ENCODE measurements at regions not wholly inside any gene's neighbourhood (a gene's known extent, or its start where the extent isn't known, plus 50 kb on each side); places are given as distances from the start of the nearest gene placed in this dataset.

DNA sequence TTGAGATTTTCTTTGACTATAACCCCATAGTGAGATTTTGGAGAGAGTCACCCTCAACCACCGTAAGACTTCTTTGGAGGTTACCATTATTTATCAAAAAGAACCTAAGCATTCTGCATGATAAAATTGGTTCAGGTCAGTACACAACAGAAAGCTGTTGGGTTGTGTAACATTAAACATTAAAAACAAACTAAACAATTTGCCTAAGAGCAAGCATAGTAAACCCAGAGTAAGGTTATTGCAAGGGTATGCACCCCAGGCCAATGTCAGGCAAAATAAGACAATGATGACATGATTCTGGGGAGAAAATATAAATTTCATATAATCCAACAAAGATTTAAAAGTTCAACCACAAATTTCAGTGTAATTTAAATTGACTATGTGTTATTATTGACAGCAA lies 472.4 kb downstream of the SH2D1A start:
- H3K4me1 ChIP-seq (replicated peaks; ENCODE audit: insufficient read depth) = no peaks in the 10 kb centered on the region
- DNase-seq = no peak
- H3K4me2 ChIP-seq = no peak overlapping the region
- H3K9me3 ChIP-seq (ENCODE audit: insufficient read depth, low read depth) = no peaks in the 10 kb centered on the region
- intact Hi-C loops (cut with micrococcal nuclease; ENCODE audit: unreplicated experiment) = no loop called here
- ChIA-PET CTCF (no interaction called here), POLR2A (ENCODE audit: unreplicated experiment) (no interaction called here)
- H3K36me3 ChIP-seq (ENCODE audit: low read depth) = no peaks in the 10 kb centered on the region
- H3K79me2 ChIP-seq (ENCODE audit: low read depth) = no peaks in the 10 kb centered on the region
- no peaks in the 10 kb centered on the region for H3F3A ChIP-seq (ENCODE audit: insufficient read depth, low read depth)
- H4K20me1 ChIP-seq (ENCODE audit: insufficient read depth) = no peaks in the 10 kb centered on the region
- H2AFZ ChIP-seq = no peak overlapping the region
- H3K4me3 ChIP-seq = no peak overlapping the region
- BruUV-seq (replicated peaks) = no TSS peak
- no peaks in the 10 kb centered on the region for H3K27me3 ChIP-seq (ENCODE audit: insufficient read depth, low read depth)
- TF ChIP-seq EZH2 (IDR thresholded peaks at IDR 0.05; ENCODE audit: low read depth) = no peak
- TF ChIP-seq, protein P1, sequence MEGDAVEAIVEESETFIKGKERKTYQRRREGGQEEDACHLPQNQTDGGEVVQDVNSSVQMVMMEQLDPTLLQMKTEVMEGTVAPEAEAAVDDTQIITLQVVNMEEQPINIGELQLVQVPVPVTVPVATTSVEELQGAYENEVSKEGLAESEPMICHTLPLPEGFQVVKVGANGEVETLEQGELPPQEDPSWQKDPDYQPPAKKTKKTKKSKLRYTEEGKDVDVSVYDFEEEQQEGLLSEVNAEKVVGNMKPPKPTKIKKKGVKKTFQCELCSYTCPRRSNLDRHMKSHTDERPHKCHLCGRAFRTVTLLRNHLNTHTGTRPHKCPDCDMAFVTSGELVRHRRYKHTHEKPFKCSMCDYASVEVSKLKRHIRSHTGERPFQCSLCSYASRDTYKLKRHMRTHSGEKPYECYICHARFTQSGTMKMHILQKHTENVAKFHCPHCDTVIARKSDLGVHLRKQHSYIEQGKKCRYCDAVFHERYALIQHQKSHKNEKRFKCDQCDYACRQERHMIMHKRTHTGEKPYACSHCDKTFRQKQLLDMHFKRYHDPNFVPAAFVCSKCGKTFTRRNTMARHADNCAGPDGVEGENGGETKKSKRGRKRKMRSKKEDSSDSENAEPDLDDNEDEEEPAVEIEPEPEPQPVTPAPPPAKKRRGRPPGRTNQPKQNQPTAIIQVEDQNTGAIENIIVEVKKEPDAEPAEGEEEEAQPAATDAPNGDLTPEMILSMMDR (conservative IDR thresholded peaks at IDR 0.05) = no peak
- no peak overlapping the region for H3K27ac ChIP-seq
- no peaks in the 10 kb centered on the region for H3K9me2 ChIP-seq (ENCODE audit: insufficient read depth)

DNA sequence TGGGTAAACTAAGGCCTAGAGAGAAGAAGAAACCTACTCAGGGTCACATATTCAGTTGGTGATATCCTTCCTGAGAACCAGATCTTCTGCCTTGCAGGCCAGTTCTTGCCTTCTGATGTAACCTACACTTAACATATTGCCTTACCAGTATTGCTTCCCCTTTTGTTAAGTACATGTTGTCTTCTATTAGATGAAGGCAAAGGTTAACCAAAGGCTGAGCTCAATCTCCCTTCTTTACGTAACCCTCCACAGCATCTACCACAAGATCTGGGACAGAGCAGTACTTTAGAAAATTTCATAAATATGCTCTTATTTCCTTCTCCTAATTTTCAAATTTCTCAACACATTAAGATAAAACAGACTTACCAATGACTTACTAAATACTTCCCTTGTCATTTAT lies 474.4 kb downstream of the SH2D1A start:
- no TSS peak for BruUV-seq (replicated peaks)
- Histone ChIP-seq H3F3A (ENCODE audit: insufficient read depth, low read depth) (no peaks in the 10 kb centered on the region), H4K20me1 (ENCODE audit: insufficient read depth) (no peaks in the 10 kb centered on the region), H3K4me3 (no peak overlapping the region), H3K36me3 (ENCODE audit: low read depth) (no peaks in the 10 kb centered on the region), H2AFZ (no peak overlapping the region), H3K79me2 (ENCODE audit: low read depth) (no peaks in the 10 kb centered on the region), H3K27me3 (ENCODE audit: insufficient read depth, low read depth) (no peaks in the 10 kb centered on the region), H3K9me3 (ENCODE audit: insufficient read depth, low read depth) (no peaks in the 10 kb centered on the region), H3K9me2 (ENCODE audit: insufficient read depth) (no peaks in the 10 kb centered on the region), H3K4me2 (no peak overlapping the region), H3K4me1 (replicated peaks; ENCODE audit: insufficient read depth) (no peaks in the 10 kb centered on the region), H3K27ac (no peak overlapping the region)
- DNase-seq = no peak
- ChIA-PET POLR2A (ENCODE audit: unreplicated experiment) (no interaction called here), CTCF (no interaction called here)
- intact Hi-C loops (cut with micrococcal nuclease; ENCODE audit: unreplicated experiment) = no loop called here
- TF ChIP-seq EZH2 (IDR thresholded peaks at IDR 0.05; ENCODE audit: low read depth) = no peak
- TF ChIP-seq, protein P1 (conservative IDR thresholded peaks at IDR 0.05) = no peak

- DNase-seq = no peak
- Histone ChIP-seq H3K9me3 (ENCODE audit: insufficient read depth, low read depth) (no peaks in the 10 kb centered on the region), H3K27ac (no peak overlapping the region), H4K20me1 (ENCODE audit: insufficient read depth) (no peaks in the 10 kb centered on the region), H3K4me2 (no peak overlapping the region), H3K4me3 (no peak overlapping the region), H3F3A (ENCODE audit: insufficient read depth, low read depth) (no peaks in the 10 kb centered on the region), H3K27me3 (ENCODE audit: insufficient read depth, low read depth) (no peaks in the 10 kb centered on the region), H3K9me2 (ENCODE audit: insufficient read depth) (no peaks in the 10 kb centered on the region), H3K36me3 (ENCODE audit: low read depth) (no peaks in the 10 kb centered on the region), H3K4me1 (replicated peaks; ENCODE audit: insufficient read depth) (no peaks in the 10 kb centered on the region), H3K79me2 (ENCODE audit: low read depth) (no peaks in the 10 kb centered on the region), H2AFZ (no peak overlapping the region)
- no peak for TF ChIP-seq EZH2 (IDR thresholded peaks at IDR 0.05; ENCODE audit: low read depth)
- TF ChIP-seq, protein P1 (conservative IDR thresholded peaks at IDR 0.05) = no peak
- intact Hi-C loops (cut with micrococcal nuclease; ENCODE audit: unreplicated experiment) = no loop called here
- CTCF ChIA-PET = no interaction called here
- POLR2A ChIA-PET (ENCODE audit: unreplicated experiment) = no interaction called here
- no TSS peak for BruUV-seq (replicated peaks)
These were observed 481.0 kb downstream of the SH2D1A start for GRCh38 chrX:124827258-124827845.

All from PC-9 (cell line).